ENCODE measurements at regions not wholly inside any gene's neighbourhood (a gene's known extent, or its start where the extent isn't known, plus 50 kb on each side); places are given as distances from the start of the nearest gene placed in this dataset.

DNA sequence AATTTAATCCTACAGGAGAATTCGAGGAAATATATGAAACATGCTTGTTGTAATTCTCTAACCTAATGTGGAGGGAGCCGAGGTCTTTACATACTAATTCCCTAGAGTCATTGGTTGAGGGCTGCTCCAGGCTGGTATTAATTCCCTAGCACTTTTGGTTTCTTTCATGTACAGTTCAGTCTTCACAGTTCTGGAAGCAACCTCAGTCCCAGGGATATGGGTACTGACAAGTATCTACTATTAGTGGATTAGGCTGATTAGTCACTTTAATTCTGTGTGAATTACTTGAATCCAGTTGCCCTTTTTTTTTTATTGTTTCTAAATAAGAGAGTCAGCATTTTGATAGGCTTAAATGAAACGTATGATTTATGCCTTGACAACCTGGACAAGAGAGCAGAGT lies 172.3 kb upstream of the HTR2A start:
- DNase-seq (ENCODE audit: low spot score, unreplicated experiment) = no peak
- TF ChIP-seq, protein P1, sequence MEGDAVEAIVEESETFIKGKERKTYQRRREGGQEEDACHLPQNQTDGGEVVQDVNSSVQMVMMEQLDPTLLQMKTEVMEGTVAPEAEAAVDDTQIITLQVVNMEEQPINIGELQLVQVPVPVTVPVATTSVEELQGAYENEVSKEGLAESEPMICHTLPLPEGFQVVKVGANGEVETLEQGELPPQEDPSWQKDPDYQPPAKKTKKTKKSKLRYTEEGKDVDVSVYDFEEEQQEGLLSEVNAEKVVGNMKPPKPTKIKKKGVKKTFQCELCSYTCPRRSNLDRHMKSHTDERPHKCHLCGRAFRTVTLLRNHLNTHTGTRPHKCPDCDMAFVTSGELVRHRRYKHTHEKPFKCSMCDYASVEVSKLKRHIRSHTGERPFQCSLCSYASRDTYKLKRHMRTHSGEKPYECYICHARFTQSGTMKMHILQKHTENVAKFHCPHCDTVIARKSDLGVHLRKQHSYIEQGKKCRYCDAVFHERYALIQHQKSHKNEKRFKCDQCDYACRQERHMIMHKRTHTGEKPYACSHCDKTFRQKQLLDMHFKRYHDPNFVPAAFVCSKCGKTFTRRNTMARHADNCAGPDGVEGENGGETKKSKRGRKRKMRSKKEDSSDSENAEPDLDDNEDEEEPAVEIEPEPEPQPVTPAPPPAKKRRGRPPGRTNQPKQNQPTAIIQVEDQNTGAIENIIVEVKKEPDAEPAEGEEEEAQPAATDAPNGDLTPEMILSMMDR (IDR thresholded peaks at IDR 0.05; ENCODE audit: unreplicated experiment) = no peak
- Mint-ChIP-seq H3K4me3 (ENCODE audit: low read depth) (no peak overlapping the region), H3K27me3 (no peaks in the 10 kb centered on the region), H3K27ac (no peak overlapping the region), H3K4me1 (ENCODE audit: low read depth) (peaks cover 8% of the 10 kb centered on the region), H3K36me3 (ENCODE audit: insufficient read depth) (peaks cover under 1% of the 10 kb centered on the region), H3K9me3 (ENCODE audit: low read depth) (peaks cover 11% of the 10 kb centered on the region)

DNA sequence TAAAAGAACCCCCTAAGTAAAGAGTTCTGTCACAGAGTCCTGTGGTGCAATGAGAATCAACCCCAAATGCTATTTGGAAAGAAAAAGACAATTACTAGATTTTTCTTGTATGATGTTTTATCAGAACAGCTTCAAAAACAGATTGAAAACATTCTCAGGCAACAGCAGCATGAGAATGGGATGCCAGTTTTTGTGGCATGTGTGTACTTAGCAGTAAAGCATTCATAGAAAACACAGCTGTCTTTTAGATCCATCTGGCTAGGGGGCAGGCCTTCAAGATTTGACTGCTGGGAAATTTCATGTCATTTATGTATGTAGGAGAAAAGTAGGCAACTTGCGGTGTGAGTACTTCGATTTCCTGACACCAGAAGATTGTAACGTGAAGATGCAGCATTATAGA lies 170.5 kb upstream of the HTR2A start:
- Mint-ChIP-seq H3K4me1 (ENCODE audit: low read depth) (peaks cover 8% of the 10 kb centered on the region), H3K27ac (no peak overlapping the region), H3K9me3 (ENCODE audit: low read depth) (peaks cover 9% of the 10 kb centered on the region), H3K4me3 (ENCODE audit: low read depth) (no peak overlapping the region), H3K36me3 (ENCODE audit: insufficient read depth) (no peaks in the 10 kb centered on the region), H3K27me3 (no peaks in the 10 kb centered on the region)
- DNase-seq (ENCODE audit: low spot score, unreplicated experiment) = no peak
- TF ChIP-seq, protein P1 (IDR thresholded peaks at IDR 0.05; ENCODE audit: unreplicated experiment) = no peak

DNA sequence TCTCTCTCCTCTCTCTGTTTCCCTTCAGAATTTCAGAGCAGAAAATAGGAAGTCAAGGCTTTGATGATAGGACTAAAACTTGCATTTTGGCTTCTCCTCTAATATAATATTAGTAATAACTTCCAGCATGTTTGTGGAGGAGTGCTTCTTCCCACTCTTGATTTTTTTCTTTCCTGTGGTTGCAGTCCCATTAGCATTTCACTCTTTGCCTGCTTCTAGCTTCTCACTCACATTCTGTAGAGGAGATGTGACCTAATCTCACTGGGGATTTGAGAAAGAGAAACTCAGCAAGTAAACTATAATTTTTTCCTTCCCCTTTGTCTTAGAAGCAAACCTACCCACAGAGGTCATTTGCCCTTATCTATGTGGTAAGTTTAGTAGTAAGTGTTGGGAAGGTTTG lies 169.4 kb upstream of the HTR2A start:
- Mint-ChIP-seq H3K27me3 (no peaks in the 10 kb centered on the region), H3K4me1 (ENCODE audit: low read depth) (peaks cover 8% of the 10 kb centered on the region), H3K36me3 (ENCODE audit: insufficient read depth) (no peaks in the 10 kb centered on the region), H3K4me3 (ENCODE audit: low read depth) (no peak overlapping the region), H3K27ac (no peak overlapping the region), H3K9me3 (ENCODE audit: low read depth) (peaks cover 14% of the 10 kb centered on the region)
- DNase-seq (ENCODE audit: low spot score, unreplicated experiment) = no peak
- TF ChIP-seq, protein P1 (IDR thresholded peaks at IDR 0.05; ENCODE audit: unreplicated experiment) = no peak

DNA sequence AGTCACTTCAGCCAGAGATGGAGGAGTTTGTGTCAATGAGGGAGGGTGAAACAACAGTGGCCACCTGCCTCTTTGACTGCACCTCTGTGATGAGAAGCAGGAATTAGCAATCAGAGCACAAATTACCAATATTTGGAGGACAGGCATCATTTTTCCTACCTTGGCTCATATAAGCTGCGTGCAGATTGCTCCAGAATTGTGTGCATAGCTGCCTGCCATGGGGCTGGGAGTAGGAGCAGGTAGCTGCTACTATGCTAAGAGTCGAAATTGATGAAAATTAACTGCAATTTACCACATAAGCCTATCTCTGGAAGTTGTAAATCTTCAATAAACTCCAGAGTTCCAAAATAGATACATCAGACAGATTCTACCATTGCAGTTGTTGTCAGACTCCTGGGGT lies 167.5 kb upstream of the HTR2A start:
- peaks cover 5% of the 10 kb centered on the region for H3K4me1 Mint-ChIP-seq (ENCODE audit: low read depth)
- TF ChIP-seq, protein P1 (IDR thresholded peaks at IDR 0.05; ENCODE audit: unreplicated experiment) = no peak
- peaks cover 32% of the 10 kb centered on the region for H3K9me3 Mint-ChIP-seq (ENCODE audit: low read depth)
- H3K27ac Mint-ChIP-seq = no peak overlapping the region
- H3K4me3 Mint-ChIP-seq (ENCODE audit: low read depth) = no peak overlapping the region
- H3K27me3 Mint-ChIP-seq = no peaks in the 10 kb centered on the region
- H3K36me3 Mint-ChIP-seq (ENCODE audit: insufficient read depth) = no peaks in the 10 kb centered on the region
- DNase-seq (ENCODE audit: low spot score, unreplicated experiment) = no peak

DNA sequence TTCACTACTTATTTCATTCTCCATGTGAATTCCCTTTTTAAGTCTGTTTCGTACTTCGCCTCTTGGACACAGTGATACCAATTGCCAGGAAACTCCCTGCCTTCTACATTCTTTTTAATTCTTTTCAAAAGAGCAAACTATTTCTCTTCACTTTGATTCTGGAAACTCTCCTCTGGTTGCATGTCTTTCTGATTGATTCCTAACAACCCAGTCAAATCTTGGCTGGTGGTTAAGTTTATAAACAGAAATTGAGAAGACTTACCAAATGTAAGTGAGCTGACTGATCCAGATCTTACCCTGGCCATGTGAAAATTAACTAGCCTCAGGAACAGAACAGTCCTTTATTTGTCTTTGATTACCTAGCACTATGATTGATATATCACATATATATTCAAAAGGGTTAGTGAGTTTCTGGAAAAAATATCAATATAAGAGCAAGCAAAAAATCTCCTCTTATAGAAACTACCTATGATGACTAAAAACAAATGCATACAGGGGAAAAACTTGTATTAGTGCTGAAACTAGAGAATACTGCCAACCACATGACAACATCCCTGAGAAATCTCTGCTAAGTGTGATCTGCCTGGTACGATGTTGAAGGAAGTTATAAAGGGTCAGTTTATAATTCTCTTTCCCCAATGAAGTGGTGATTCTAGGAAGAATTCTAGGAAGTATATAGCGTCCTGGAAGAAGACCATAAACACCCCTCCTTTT lies 152.6 kb upstream of the HTR2A start:
- Mint-ChIP-seq H3K4me3 (ENCODE audit: low read depth) (no peak overlapping the region), H3K27me3 (no peaks in the 10 kb centered on the region), H3K4me1 (ENCODE audit: low read depth) (peaks cover 16% of the 10 kb centered on the region), H3K27ac (no peak overlapping the region), H3K9me3 (ENCODE audit: low read depth) (no peaks in the 10 kb centered on the region), H3K36me3 (ENCODE audit: insufficient read depth) (no peaks in the 10 kb centered on the region)
- DNase-seq (ENCODE audit: low spot score, unreplicated experiment) = no peak
- TF ChIP-seq, protein P1 (IDR thresholded peaks at IDR 0.05; ENCODE audit: unreplicated experiment) = no peak
